ENCODE measurements at regions not wholly inside any gene's neighbourhood (a gene's known extent, or its start where the extent isn't known, plus 50 kb on each side); places are given as distances from the start of the nearest gene placed in this dataset.

DNA sequence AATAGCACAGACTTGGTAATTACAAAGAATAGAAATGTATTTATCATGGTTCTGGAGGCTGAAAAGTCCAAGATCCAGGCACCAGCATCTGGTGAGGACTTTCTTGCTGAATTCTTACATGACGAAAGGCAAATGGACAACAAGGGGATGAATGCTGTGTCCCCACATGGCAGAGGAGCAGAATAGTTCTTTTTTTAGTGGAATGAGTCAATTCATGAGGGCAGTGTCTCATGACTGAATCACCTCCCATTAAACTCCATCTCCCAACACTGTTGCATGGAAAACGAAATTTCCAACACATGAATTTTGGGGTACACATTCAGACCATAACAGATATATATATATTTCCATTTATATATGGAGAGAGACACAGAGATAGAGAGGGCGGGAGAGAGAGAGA, 628.3 kb downstream of the TRIML1 start:
- TF ChIP-seq POLR2A (IDR thresholded peaks at IDR 0.05) = no peak
- TF ChIP-seq, protein P1, sequence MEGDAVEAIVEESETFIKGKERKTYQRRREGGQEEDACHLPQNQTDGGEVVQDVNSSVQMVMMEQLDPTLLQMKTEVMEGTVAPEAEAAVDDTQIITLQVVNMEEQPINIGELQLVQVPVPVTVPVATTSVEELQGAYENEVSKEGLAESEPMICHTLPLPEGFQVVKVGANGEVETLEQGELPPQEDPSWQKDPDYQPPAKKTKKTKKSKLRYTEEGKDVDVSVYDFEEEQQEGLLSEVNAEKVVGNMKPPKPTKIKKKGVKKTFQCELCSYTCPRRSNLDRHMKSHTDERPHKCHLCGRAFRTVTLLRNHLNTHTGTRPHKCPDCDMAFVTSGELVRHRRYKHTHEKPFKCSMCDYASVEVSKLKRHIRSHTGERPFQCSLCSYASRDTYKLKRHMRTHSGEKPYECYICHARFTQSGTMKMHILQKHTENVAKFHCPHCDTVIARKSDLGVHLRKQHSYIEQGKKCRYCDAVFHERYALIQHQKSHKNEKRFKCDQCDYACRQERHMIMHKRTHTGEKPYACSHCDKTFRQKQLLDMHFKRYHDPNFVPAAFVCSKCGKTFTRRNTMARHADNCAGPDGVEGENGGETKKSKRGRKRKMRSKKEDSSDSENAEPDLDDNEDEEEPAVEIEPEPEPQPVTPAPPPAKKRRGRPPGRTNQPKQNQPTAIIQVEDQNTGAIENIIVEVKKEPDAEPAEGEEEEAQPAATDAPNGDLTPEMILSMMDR (IDR thresholded peaks at IDR 0.05) = no peak
- no peak for DNase-seq (ENCODE audit: low spot score in 2 of 2)
- intact Hi-C loops (cut with DNase I; ENCODE audit: low total_unique reads) = no loop called here
- WGBS, 2 donors = 61 to 67% methylated on average over 3 of the region's 3 CpGs
- no peak overlapping the region for H3K4me3 ChIP-seq (ENCODE audit: low read depth, poor library complexity, severe bottlenecking)

- intact Hi-C loops (cut with DNase I; ENCODE audit: low total_unique reads) = no loop called here
- no peak for TF ChIP-seq POLR2A (IDR thresholded peaks at IDR 0.05)
- H3K4me3 ChIP-seq (ENCODE audit: low read depth, poor library complexity, severe bottlenecking) = no peak overlapping the region
- WGBS, 2 donors = 58% methylated on average over 4 of the region's 4 CpGs
- no peak for DNase-seq (ENCODE audit: low spot score in 2 of 2)
Observed at GRCh38 chr4:188778905-188779304, 639.7 kb downstream of the TRIML1 start.

DNA sequence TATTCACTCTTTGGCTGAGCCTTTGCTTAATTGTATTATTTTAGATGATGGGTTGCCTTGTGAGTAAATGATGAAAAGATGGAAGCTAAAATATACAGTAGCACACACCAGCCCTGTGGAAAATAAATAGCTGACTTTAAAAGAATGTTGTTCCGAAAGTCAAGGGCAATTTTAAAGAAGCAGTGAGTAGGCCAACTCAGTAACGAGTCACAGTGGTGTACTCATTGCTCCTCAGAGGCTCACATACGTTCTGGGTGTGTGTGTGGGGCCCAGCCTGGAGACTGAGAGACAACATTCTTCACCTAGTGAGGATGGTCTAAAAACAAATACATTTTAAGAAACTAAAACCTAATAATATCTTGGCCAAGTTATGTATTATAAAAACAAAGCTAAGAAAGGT, 640.3 kb downstream of the TRIML1 start:
- no peak for DNase-seq (ENCODE audit: low spot score in 2 of 2)
- intact Hi-C loops (cut with DNase I; ENCODE audit: low total_unique reads) = no loop called here
- WGBS, 2 donors = 69 to 77% methylated on average over 3 of the region's 3 CpGs
- TF ChIP-seq, protein P1 (IDR thresholded peaks at IDR 0.05) = no peak
- no peak for TF ChIP-seq POLR2A (IDR thresholded peaks at IDR 0.05)
- no peak overlapping the region for H3K4me3 ChIP-seq (ENCODE audit: low read depth, poor library complexity, severe bottlenecking)

GRCh38 chr4:188780028-188780427, 640.8 kb downstream of the TRIML1 start:
- H3K4me3 ChIP-seq (ENCODE audit: low read depth, poor library complexity, severe bottlenecking) = no peak overlapping the region
- intact Hi-C loops (cut with DNase I; ENCODE audit: low total_unique reads) = no loop called here
- TF ChIP-seq POLR2A (IDR thresholded peaks at IDR 0.05) = no peak
- TF ChIP-seq, protein P1 (IDR thresholded peaks at IDR 0.05) = no peak
- DNase-seq (ENCODE audit: low spot score in 2 of 2) = no peak
- 82 to 86% methylated on average over 5 of the region's 5 CpGs for WGBS, 2 donors

DNA sequence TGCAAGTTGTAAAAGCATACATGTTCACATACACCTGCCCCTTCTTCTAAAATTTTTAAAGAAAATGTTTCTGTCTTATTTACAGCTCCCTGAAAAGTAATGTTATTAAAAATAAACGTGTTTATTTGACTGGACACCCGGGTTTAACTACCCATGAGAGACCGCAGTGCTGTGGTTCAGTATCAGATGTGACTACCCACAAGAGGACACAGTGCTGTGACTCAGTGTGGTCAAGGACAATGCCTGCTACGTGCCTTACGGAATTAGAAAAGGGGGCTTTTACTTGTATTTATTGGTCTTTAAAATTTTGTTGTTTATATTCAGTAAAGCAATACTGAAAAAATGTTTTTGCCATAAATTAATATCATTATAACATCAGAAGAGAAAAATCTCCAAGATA, 641.4 kb downstream of the TRIML1 start:
- DNase-seq (ENCODE audit: low spot score in 2 of 2) = no peak

GRCh38 chr4:188781655-188782054, 642.4 kb downstream of the TRIML1 start:
- WGBS, 2 donors = 45 to 51% methylated on average over 3 of the region's 3 CpGs
- no peak for TF ChIP-seq POLR2A (IDR thresholded peaks at IDR 0.05)
- TF ChIP-seq, protein P1 (IDR thresholded peaks at IDR 0.05) = no peak
- intact Hi-C loops (cut with DNase I; ENCODE audit: low total_unique reads) = no loop called here
- H3K4me3 ChIP-seq (ENCODE audit: low read depth, poor library complexity, severe bottlenecking) = no peak overlapping the region
- DNase-seq (ENCODE audit: low spot score in 2 of 2) = no peak

More for the DNA sequence above, 641.4 kb downstream of the TRIML1 start:
- intact Hi-C loops (cut with DNase I; ENCODE audit: low total_unique reads) = no loop called here
- WGBS, 2 donors = 77 to 81% methylated on average over 5 of the region's 5 CpGs
- TF ChIP-seq, protein P1 (IDR thresholded peaks at IDR 0.05) = no peak
- no peak for TF ChIP-seq POLR2A (IDR thresholded peaks at IDR 0.05)
- H3K4me3 ChIP-seq (ENCODE audit: low read depth, poor library complexity, severe bottlenecking) = no peak overlapping the region

Measured in lower leg skin (tissue), 4 donors.